IPS-15b (cell line): ENCODE measurements at regions not wholly inside any gene's neighbourhood (a gene's known extent, or its start where the extent isn't known, plus 50 kb on each side); places are given as distances from the start of the nearest gene placed in this dataset.
"Not testable (repeated sequence)": the region's sequence is repeated elsewhere in the genome, so short reads cannot be mapped to it uniquely, and the experiment has no call there.

Experiments used
- H3K27me3 ChIP-seq: one replicate; pipeline ENCODE4 v1.6.1; 2013; ENCODE audit warnings: low read length; ENCODE audit not compliant: control insufficient read depth, insufficient read depth
- H3K36me3 ChIP-seq: one replicate; pipeline ENCODE4 v1.6.1; 2013; ENCODE audit warnings: low read length; ENCODE audit not compliant: control insufficient read depth, insufficient read depth
- H3K4me1 ChIP-seq: one replicate; pipeline ENCODE4 v1.6.1; 2013; ENCODE audit warnings: mild to moderate bottlenecking, low read length; ENCODE audit not compliant: control insufficient read depth, insufficient read depth
- H3K4me3 ChIP-seq: one replicate; pipeline ENCODE4 v1.5.1; 2013; ENCODE audit warnings: low read depth, low read length
- H3K9ac ChIP-seq: one replicate; pipeline ENCODE4 v1.6.1; 2013; ENCODE audit warnings: low read depth, mild to moderate bottlenecking, low read length
- H3K9me3 ChIP-seq: one replicate; pipeline ENCODE4 v1.6.1; 2013; ENCODE audit warnings: mild to moderate bottlenecking, low read length; ENCODE audit not compliant: control insufficient read depth, insufficient read depth

GRCh38 chr1:30005972-30006619 lies 717.3 kb downstream of the MATN1 start:
- Histone ChIP-seq H3K4me3 (no peak overlapping the region), H3K9me3 (no peaks in the 10 kb centered on the region), H3K9ac (no peak overlapping the region), H3K4me1 (no peaks in the 10 kb centered on the region), H3K36me3 (no peaks in the 10 kb centered on the region), H3K27me3 (no peaks in the 10 kb centered on the region)

GRCh38 chr1:30001732-30002039 lies 721.7 kb downstream of the MATN1 start:
- Histone ChIP-seq H3K4me1 (no peaks in the 10 kb centered on the region), H3K4me3 (no peak overlapping the region), H3K27me3 (no peaks in the 10 kb centered on the region), H3K36me3 (no peaks in the 10 kb centered on the region), H3K9ac (no peak overlapping the region), H3K9me3 (no peaks in the 10 kb centered on the region)

GRCh38 chr1:30001011-30001731 lies 722.2 kb downstream of the MATN1 start:
- Histone ChIP-seq H3K4me3 (no peak overlapping the region), H3K9me3 (no peaks in the 10 kb centered on the region), H3K27me3 (no peaks in the 10 kb centered on the region), H3K9ac (no peak overlapping the region), H3K4me1 (no peaks in the 10 kb centered on the region), H3K36me3 (no peaks in the 10 kb centered on the region)

GRCh38 chr1:30000266-30000665 lies 723.1 kb downstream of the MATN1 start:
- Histone ChIP-seq H3K4me1 (no peaks in the 10 kb centered on the region), H3K4me3 (no peak overlapping the region), H3K27me3 (no peaks in the 10 kb centered on the region), H3K9me3 (no peaks in the 10 kb centered on the region), H3K36me3 (no peaks in the 10 kb centered on the region), H3K9ac (no peak overlapping the region)

- no peaks in the 10 kb centered on the region for H3K36me3 ChIP-seq
- no peak overlapping the region for H3K4me3 ChIP-seq
- H3K27me3 ChIP-seq: no peaks in the 10 kb centered on the region
- H3K9me3 ChIP-seq: no peaks in the 10 kb centered on the region
- no peak overlapping the region for H3K9ac ChIP-seq
- no peaks in the 10 kb centered on the region for H3K4me1 ChIP-seq
These were observed 723.8 kb downstream of the MATN1 start for GRCh38 chr1:29999595-29999994.

- H3K4me1 ChIP-seq: no peaks in the 10 kb centered on the region
- no peak overlapping the region for H3K4me3 ChIP-seq
- H3K36me3 ChIP-seq: no peaks in the 10 kb centered on the region
- H3K9ac ChIP-seq: no peak overlapping the region
- H3K9me3 ChIP-seq: no peaks in the 10 kb centered on the region
- H3K27me3 ChIP-seq: no peaks in the 10 kb centered on the region
These were observed 724.7 kb downstream of the MATN1 start for GRCh38 chr1:29998686-29999085.

- H3K9ac ChIP-seq, H3K27me3 ChIP-seq, H3K4me3 ChIP-seq, H3K36me3 ChIP-seq, H3K4me1 ChIP-seq, H3K9me3 ChIP-seq: not testable (repeated sequence)
These were observed 725.6 kb downstream of the MATN1 start for GRCh38 chr1:29997818-29998217.

- Histone ChIP-seq H3K9me3 (no peaks in the 10 kb centered on the region), H3K36me3 (no peaks in the 10 kb centered on the region), H3K4me3 (no peak overlapping the region), H3K4me1 (peaks cover 3% of the 10 kb centered on the region), H3K9ac (no peak overlapping the region), H3K27me3 (no peaks in the 10 kb centered on the region)
These were observed 729.4 kb downstream of the MATN1 start for GRCh38 chr1:29993950-29994349.

GRCh38 chr1:29991815-29992214 lies 731.6 kb downstream of the MATN1 start:
- peaks cover 4% of the 10 kb centered on the region for H3K4me1 ChIP-seq
- no peak overlapping the region for H3K9ac ChIP-seq
- H3K27me3 ChIP-seq: no peaks in the 10 kb centered on the region
- H3K36me3 ChIP-seq: no peaks in the 10 kb centered on the region
- H3K9me3 ChIP-seq: no peaks in the 10 kb centered on the region
- no peak overlapping the region for H3K4me3 ChIP-seq

- H3K9ac ChIP-seq: no peak overlapping the region
- peak overlapping the region; percentile 30 for H3K4me3 ChIP-seq
- H3K4me1 ChIP-seq: peaks cover 6% of the 10 kb centered on the region
- H3K36me3 ChIP-seq: no peaks in the 10 kb centered on the region
- no peaks in the 10 kb centered on the region for H3K27me3 ChIP-seq
- no peaks in the 10 kb centered on the region for H3K9me3 ChIP-seq
These were observed 732.4 kb downstream of the MATN1 start for GRCh38 chr1:29991025-29991424.

- H3K9me3 ChIP-seq: no peaks in the 10 kb centered on the region
- no peaks in the 10 kb centered on the region for H3K27me3 ChIP-seq
- no peak overlapping the region for H3K9ac ChIP-seq
- H3K4me3 ChIP-seq: no peak overlapping the region
- peaks cover 6% of the 10 kb centered on the region for H3K4me1 ChIP-seq
- no peaks in the 10 kb centered on the region for H3K36me3 ChIP-seq
These were observed 733.1 kb downstream of the MATN1 start for GRCh38 chr1:29990304-29990703.

- Histone ChIP-seq H3K27me3 (no peaks in the 10 kb centered on the region), H3K9me3 (no peaks in the 10 kb centered on the region), H3K36me3 (no peaks in the 10 kb centered on the region), H3K4me1 (peaks cover 6% of the 10 kb centered on the region), H3K4me3 (no peak overlapping the region), H3K9ac (no peak overlapping the region)
These were observed 736.4 kb downstream of the MATN1 start for GRCh38 chr1:29986986-29987385.
